A549 (cell line): ENCODE measurements at regions not wholly inside any gene's neighbourhood (a gene's known extent, or its start where the extent isn't known, plus 50 kb on each side); places are given as distances from the start of the nearest gene placed in this dataset.

ENCODE experiments used
- POLR2A ChIP-seq: IDR thresholded peaks from 2 replicates; pipeline ENCODE4 v1.6.1; 2012; ENCODE audit warnings: mild to moderate bottlenecking, low read length
- SREBF2 ChIP-seq: fragments of 450-650 bp; IDR thresholded peaks from 2 replicates; pipeline ENCODE4 v1.6.1; 2014; ENCODE audit warnings: mild to moderate bottlenecking, moderate library complexity
- TF ChIP-seq, protein P1 (sequence below): fragments of >200 bp; sonication (Bioruptor Twin); formaldehyde crosslinking; IDR thresholded peaks from 3 replicates; pipeline ENCODE4 v1.5.1; 2016

- TF ChIP-seq, protein P1, sequence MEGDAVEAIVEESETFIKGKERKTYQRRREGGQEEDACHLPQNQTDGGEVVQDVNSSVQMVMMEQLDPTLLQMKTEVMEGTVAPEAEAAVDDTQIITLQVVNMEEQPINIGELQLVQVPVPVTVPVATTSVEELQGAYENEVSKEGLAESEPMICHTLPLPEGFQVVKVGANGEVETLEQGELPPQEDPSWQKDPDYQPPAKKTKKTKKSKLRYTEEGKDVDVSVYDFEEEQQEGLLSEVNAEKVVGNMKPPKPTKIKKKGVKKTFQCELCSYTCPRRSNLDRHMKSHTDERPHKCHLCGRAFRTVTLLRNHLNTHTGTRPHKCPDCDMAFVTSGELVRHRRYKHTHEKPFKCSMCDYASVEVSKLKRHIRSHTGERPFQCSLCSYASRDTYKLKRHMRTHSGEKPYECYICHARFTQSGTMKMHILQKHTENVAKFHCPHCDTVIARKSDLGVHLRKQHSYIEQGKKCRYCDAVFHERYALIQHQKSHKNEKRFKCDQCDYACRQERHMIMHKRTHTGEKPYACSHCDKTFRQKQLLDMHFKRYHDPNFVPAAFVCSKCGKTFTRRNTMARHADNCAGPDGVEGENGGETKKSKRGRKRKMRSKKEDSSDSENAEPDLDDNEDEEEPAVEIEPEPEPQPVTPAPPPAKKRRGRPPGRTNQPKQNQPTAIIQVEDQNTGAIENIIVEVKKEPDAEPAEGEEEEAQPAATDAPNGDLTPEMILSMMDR, result no peak
- TF ChIP-seq SREBF2 (no peak), POLR2A (no peak)
Observed at GRCh38 chr21:28513428-28513827, 479.2 kb downstream of the LTN1 start.
